NOMO-1 treated with DMSO at 0.1 percent for 48 hours (cell line): ENCODE measurements at regions not wholly inside any gene's neighbourhood (a gene's known extent, or its start where the extent isn't known, plus 50 kb on each side); places are given as distances from the start of the nearest gene placed in this dataset.
A peak's percentile ranks its signal among the peaks of the same experiment; 100 is the strongest.

ENCODE experiments used
- DNase-seq: peaks from one replicate; lab custom pipeline; 2025; ENCODE audit not compliant: unreplicated experiment; lab: John Stamatoyannopoulos, UW

GRCh38 chr16:73177729-73178295 is 129.9 kb upstream of the ZFHX3 start:
- DNase-seq = no peak

- DNase-seq = no peak
These were observed 128.7 kb upstream of the ZFHX3 start for GRCh38 chr16:73176577-73177013.

- DNase-seq = no peak
These were observed 125.2 kb upstream of the ZFHX3 start for GRCh38 chr16:73172973-73173709.

- DNase-seq = no peak
These were observed 124.5 kb upstream of the ZFHX3 start for GRCh38 chr16:73172241-73172972.

GRCh38 chr16:73171901-73172240 is 123.9 kb upstream of the ZFHX3 start:
- DNase-seq = no peak

- DNase-seq = no peak
These were observed 123.5 kb upstream of the ZFHX3 start for GRCh38 chr16:73171380-73171779.

- no peak for DNase-seq
These were observed 122.7 kb upstream of the ZFHX3 start for GRCh38 chr16:73170612-73171038.

- DNase-seq = no peak
These were observed 119.1 kb upstream of the ZFHX3 start for GRCh38 chr16:73166947-73167550.

- peak; percentile 10 for DNase-seq
These were observed 118.5 kb upstream of the ZFHX3 start for GRCh38 chr16:73166441-73166851.

- DNase-seq = no peak
These were observed 115.4 kb upstream of the ZFHX3 start for GRCh38 chr16:73163238-73163815.

- no peak for DNase-seq
These were observed 114.0 kb upstream of the ZFHX3 start for GRCh38 chr16:73161977-73162376.

GRCh38 chr16:73159296-73159695 is 111.4 kb upstream of the ZFHX3 start:
- DNase-seq = no peak

GRCh38 chr16:73157861-73158260 is 109.9 kb upstream of the ZFHX3 start:
- no peak for DNase-seq

- peak; percentile 97 for DNase-seq
These were observed 106.3 kb upstream of the ZFHX3 start for GRCh38 chr16:73154063-73154870.

GRCh38 chr16:73152386-73153125 is 104.6 kb upstream of the ZFHX3 start:
- DNase-seq = no peak

GRCh38 chr16:73151941-73152340 is 104.0 kb upstream of the ZFHX3 start:
- DNase-seq = no peak

- DNase-seq = no peak
These were observed 103.3 kb upstream of the ZFHX3 start for GRCh38 chr16:73151225-73151624.

- peak; percentile 31 for DNase-seq
These were observed 102.9 kb upstream of the ZFHX3 start for GRCh38 chr16:73150786-73151185.

GRCh38 chr16:73149334-73149733 is 101.4 kb upstream of the ZFHX3 start:
- DNase-seq = no peak

- no peak for DNase-seq
These were observed 100.0 kb upstream of the ZFHX3 start for GRCh38 chr16:73147958-73148357.
